NCI-H510A treated with DMSO at 0.1 percent for 48 hours (cell line): ENCODE measurements at regions not wholly inside any gene's neighbourhood (a gene's known extent, or its start where the extent isn't known, plus 50 kb on each side); places are given as distances from the start of the nearest gene placed in this dataset.

Experiments
- DNase-seq: peaks from one replicate; lab custom pipeline; 2025; lab: John Stamatoyannopoulos, UW

DNA sequence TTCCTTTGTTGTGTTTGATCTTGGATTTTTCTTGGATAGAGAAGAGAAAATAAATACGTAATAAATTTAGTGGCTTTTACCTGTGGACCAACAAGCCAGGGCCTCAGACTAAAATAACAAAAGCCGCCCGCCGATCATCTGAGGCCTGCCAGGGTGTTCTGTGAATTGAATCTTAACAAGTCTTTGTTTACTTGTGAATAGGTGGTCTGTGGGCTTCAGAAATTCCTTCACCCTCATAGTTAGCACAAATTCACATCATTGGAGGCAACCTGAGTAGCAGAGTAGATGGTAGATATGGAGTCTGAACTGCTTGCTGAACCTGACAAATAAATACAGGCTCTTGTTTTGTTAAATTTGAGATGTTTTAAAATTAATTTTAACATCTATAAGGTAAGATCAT is 176.3 kb upstream of the MTNR1B start:
- no peak for DNase-seq

DNA sequence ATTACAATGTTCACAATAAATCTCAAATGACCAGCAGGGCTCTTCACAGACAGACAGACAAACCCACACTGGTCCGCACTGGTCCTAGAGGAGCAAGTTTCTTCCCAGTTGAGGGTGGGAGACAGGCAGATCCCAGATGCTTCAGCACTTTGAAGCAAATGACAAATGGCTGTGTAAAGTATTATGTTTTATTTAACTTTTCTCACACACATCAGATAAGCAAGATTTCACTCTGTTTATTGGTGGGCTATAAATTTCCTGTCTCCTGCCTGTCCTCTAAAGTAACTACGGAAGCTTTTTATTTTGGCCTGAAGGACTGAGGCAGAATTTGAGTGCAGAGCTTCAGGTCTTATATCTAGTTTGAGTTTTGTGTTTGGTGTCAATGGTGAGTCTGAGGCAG is 174.7 kb upstream of the MTNR1B start:
- no peak for DNase-seq

DNA sequence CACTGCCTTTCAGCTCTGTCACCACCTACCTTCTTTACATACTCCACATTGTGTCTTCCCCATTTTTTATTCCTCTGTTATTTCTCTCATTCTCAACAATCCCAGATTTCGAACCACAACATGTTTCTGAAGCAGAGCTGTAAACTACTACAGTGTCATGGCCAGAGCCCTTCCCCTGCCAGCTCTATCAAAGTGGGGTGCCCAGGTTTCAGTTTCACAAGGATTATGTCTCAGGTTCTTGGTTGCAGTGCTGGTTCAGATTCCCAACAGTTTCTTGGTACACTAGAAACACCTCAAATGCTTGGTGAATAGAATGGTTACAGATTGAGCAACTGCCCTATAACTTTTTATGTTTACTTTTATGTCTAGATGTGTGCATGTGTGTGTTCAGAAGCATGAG is 172.7 kb upstream of the MTNR1B start:
- no peak for DNase-seq

DNA sequence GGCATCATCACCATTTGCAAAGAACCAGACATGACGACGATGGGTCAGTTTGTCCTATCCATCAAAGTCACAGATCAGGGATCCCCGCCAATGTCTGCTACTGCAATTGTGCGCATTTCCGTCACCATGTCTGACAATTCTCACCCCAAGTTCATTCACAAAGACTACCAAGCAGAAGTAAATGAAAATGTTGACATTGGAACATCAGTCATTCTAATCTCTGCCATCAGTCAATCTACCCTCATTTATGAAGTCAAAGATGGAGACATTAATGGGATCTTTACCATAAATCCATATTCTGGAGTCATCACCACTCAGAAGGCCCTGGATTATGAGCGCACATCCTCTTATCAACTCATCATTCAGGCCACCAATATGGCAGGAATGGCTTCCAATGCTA is 171.6 kb upstream of the MTNR1B start:
- DNase-seq: no peak

DNA sequence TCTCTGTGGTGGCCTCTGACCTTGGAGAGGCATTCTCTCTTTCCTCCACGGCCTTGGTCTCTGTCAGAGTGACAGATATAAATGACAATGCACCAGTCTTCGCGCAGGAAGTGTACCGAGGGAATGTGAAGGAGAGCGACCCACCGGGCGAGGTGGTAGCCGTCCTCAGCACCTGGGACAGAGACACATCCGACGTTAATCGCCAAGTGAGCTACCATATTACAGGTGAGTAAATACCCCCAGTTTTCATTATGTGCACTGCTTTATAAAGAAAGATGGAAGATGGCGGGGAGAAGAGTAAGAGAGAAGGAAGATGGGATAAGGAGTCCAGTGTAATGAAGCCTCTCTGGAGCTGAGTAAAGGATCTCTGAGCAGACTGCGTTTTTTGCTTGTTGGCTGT is 167.8 kb upstream of the MTNR1B start:
- no peak for DNase-seq

DNA sequence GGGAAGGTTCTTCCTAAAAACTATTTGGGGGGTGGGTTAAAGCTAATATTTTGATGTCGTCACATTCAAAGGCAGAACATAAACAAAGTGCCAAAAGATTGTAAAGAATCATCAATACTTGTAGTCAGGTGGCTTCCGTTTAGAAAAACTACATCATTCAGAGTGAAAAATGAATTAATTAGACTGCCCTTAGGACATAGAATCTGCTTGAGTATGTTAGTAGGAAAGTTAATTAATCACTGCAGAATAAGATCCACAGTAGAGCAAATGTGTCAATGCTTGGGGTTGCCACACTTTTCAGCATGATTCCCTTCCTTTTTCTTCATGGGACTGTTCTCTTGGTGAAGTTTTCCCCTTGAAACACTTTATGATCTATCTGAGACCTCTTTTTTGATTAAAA is 166.8 kb upstream of the MTNR1B start:
- DNase-seq: no peak

DNA sequence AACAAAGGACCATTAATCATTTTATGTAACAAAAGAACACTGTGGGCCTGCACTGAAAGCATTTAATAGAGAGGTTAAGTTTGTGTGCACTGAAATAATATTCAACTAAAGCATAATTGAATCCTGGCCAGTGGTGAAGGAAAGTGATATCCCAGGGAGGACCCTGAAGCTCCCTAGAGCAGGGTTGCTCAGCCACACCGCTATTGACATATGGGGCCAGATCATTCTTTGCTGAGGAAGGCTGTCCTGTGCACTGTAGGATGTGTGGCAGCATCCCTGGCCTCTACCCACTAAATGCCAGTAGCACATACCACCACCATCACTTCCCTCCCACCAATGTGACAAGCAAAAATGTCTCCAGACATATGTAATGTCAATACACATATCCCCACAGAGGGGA is 166.1 kb upstream of the MTNR1B start:
- no peak for DNase-seq

DNA sequence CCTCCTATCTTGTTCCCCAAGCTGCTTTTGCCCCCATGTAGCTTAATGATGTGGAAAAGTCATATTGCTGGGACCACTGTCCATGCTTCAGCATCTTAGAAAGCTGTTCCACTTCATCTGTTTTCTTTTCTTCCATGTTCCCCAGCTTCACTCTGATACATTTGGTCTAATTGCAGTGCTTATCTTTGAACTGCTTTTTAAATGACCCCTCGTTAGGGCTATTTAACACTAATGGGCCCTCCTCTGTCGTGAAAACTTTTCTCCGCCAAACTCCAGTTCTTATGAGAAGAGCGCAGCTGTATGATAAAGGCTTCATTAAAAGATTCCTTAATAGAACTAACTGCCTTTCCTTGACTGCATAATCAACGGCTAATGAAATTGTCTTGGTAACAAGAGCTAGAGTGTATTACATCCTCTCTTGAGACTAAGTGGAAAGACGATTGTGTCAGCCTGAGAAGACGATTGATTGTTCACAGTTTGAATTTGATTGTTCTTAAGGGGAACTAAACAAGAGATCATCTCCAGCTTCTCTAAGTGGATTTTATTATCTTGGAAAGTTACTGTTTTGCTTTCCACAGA is 165.0 kb upstream of the MTNR1B start:
- no peak for DNase-seq

DNA sequence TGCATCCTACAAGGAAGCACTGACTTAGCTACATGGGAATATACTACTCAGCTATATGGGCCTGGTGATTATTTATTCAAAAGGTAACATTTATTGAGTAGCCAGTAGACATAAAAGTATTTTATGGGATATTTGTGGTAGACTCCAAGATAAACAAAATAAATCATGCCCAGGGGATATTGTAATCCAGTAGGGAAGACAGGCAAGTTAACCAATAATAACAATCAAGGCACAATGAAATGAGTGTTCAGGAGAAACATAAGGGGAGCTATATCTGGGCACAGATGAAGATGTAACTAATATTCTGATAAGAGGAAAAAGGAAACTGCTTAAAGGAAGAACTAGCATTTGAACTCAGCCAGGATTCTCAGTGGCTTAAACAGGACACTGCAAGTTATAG is 161.4 kb upstream of the MTNR1B start:
- DNase-seq: no peak

DNA sequence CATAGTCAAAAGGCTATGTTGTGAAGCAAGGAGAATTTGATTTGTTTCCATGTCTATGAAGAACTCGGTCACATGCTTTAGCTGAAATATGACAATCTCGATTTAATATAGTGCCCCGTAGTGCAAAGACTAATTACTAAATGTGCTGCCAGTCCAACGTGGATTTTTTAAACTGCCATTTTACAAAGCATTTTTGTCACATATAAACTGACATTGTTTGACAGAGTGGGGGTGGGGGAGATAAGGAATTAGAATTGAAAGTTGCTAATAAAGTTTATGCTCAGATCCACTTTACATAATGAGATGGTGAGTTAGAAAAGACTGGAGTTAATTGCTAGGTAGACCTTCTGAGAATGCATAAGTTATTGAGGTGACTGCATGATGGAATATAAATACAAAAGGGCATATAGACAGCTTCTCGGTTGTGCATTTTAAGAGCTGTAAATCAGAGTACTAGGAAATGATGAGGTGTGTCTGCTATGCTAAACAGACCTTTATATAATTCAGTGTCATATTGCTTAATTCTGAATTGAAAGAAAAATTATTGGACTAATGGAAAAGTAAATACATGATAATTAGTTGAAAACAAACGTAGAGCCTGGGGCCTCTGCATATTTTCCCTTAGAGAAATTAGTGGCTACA is 158.9 kb upstream of the MTNR1B start:
- no peak for DNase-seq

DNA sequence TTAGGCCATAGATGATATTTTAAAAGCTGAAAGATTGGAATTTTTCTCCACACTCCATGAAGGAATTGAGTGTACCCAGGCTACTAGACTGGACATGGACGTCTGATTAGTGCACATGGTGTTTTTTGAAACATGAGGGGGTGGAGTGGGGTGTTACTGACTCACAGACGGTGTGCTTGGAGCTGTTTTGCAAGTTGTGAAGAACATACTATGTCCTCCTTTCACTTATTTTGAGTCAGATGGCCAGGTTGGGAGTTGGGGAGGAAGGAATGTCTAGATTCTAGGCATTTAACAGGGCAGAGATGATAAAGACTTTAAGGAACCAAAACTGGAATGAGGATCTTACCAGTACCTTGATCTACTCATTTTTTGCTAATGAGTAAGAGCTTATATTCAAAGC is 158.1 kb upstream of the MTNR1B start:
- DNase-seq: no peak

DNA sequence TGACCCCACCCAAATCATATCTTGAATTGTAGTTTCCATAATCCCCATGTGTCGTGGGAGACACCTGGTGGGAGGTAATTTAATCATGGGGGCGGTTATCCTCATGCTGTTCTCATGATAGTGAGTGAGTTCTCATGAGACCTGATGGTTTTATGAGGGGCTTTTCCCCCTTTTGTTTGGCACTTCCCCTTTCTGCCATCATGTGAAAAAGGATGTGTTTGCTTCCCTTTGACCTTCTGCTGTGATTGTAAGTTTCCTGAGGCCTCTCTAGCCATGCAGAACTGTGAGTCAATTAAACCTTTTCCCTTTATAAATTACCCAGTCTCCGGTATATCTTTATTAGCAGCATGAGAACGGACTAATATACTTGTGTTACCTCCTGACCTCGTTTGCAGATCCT is 156.6 kb upstream of the MTNR1B start:
- DNase-seq: no peak

DNA sequence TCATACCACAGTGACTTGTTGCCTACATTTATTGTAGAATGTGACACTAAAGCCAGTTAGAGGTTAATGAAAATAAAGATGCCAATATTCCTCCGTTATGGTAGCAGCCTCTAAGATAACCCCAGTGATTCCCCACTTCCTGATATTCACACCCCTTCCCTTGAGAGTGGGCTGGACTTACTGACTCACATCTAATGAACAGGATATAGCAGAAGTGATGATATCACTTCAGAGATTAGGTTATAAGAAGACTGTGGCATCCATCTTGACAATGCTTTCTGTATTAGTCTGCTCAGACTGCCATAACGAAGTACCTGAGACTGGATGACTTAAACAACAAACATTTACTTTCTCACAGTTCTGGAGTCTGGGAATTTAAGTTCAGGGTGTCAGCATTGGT is 149.6 kb upstream of the MTNR1B start:
- DNase-seq: no peak

DNA sequence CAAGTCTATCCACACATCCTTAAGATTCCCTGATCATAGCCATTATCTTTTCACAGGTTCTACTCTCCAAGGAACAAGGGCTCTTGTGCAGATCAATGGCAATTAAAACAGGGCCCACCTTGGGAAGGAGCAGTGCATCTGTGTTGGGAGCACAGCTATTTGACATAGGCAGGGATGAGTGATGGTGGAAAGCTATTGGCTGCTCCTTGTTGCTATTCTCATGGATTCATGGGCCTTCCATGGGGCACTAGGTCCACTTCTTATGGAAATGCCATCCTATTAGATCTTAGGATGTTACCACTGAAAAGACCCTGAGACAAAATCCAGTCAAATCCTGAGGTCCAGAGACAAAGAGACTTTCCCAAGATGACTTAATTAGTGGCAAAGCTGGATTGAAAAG is 148.6 kb upstream of the MTNR1B start:
- no peak for DNase-seq

DNA sequence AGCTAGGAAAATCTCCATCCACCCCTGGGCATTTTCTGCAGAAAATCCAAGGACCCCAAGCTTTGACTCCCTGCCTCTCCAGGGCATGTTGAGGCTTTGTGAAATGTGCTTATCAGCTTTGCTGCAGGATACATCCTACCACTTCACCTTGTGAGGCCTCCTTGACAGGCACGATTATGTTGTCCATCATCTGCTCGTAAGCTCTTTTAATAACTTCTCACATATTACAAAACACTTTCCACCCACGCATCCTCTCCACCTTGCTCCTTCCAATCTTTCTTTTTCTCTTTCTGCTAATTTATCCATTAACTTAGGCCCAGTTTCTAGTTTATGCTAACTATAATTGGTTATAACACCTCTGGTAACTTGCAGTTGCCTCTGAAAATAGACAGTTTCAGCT is 147.0 kb upstream of the MTNR1B start:
- DNase-seq: no peak

DNA sequence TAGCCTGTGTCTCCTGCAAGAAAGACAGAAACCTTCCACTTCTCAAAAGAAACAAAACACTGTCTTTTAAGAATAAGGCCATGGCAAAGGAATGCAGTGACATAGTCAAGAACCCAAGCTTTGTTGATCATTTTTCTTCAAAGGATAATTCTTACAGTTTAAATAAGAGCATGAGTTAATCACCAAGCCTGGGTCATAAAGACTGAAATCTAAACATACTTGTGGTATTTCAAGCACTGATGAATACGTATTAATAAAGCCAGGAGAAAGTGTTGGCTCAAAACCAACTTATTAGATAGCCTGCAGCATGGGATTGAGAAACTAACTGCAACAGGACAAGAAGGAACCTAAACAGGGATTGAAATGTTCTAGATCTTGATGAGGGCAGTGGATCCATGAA is 143.3 kb upstream of the MTNR1B start:
- DNase-seq: no peak

DNA sequence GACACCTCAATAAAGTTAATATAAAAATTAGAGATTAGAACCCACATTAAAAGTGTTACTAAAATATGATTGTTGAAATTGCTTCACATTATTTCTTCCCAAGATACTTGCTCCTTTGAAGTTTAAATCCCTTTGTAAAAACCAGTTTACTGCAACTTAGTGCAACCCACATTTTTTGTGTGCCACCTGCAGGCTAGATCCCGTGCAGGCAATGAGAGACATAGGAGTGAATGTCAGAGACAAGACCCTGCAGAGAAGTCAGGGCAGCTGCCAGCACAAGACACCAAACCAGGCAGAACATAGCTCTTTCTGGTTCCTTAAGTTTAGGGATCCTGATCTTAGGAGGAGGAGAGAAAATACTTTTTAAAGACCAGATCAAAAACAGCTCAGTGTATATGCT is 142.8 kb upstream of the MTNR1B start:
- DNase-seq: no peak

DNA sequence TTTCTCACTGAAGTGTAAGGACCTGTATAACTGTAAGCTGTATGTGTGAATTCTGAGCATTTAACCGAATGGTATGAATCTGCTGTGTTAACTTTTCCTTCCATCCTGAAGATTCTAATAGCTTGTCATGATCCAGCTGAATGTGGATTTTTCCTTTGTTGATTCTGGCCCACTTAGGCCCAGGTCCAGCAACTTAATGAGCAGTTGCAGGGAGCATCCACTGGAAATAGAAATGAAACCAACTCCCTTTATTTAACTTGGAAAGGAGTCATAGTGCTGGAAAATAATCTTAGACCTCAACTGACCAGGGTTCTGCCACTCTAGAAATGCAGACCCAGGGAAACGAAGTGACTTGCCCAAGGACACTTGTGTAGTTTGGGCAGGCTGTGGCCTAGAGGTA is 142.3 kb upstream of the MTNR1B start:
- DNase-seq: no peak

DNA sequence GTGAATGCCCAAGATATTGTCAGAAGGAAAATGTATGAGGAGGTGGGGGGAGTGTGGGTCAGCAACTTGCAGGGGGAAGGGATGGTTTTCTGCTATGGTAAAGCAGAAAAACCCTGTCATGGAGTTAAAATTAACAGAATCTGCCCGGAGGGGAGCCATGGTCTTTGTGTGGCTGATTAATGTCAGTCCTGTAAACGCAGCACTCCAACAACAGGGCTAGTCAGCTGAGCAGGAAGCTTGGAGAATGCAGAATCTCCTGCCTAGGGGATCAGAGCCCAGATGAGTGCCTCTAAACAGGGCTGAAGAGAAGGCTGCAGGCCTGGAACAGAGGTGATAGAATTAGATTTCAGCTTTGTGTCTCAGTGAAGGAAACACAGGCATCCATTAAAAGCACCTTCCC is 140.9 kb upstream of the MTNR1B start:
- no peak for DNase-seq

DNA sequence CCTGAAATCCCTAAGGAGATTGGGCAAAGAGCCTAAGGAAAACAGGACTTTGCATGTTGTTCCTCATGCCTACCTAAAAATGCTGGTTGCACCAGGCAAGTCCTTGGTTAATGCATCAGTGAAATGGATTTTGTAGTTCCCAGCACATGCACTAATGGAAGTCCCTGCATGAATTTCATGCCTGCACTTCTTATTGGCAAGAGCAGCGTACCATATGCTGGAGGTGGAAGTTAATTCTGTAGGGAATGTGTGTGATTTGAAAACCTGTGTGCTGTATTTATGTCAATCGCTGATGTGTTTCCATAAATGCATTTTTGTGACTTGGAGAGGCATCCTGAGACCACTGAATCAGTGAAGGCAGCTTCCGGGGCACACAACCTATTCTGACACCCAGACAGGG is 140.3 kb upstream of the MTNR1B start:
- no peak for DNase-seq

DNA sequence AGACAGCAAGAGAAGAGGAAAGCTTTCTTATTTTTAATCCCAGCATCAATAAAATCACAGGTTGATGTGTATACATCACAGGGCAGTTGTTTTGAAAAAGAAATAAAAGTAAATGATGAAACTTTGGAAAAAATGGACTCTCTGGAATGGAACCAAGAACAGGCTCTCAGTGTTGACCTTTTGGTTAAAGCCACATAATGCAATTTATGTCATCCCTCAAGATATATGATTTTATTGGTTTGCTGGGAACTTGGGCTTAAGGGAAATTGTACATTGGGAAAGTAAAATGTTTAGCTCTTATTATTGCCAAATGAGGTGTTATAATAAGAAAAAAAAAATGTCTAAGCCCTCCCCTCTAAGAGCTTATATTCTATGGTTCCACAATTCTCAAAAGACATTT is 139.8 kb upstream of the MTNR1B start:
- no peak for DNase-seq

DNA sequence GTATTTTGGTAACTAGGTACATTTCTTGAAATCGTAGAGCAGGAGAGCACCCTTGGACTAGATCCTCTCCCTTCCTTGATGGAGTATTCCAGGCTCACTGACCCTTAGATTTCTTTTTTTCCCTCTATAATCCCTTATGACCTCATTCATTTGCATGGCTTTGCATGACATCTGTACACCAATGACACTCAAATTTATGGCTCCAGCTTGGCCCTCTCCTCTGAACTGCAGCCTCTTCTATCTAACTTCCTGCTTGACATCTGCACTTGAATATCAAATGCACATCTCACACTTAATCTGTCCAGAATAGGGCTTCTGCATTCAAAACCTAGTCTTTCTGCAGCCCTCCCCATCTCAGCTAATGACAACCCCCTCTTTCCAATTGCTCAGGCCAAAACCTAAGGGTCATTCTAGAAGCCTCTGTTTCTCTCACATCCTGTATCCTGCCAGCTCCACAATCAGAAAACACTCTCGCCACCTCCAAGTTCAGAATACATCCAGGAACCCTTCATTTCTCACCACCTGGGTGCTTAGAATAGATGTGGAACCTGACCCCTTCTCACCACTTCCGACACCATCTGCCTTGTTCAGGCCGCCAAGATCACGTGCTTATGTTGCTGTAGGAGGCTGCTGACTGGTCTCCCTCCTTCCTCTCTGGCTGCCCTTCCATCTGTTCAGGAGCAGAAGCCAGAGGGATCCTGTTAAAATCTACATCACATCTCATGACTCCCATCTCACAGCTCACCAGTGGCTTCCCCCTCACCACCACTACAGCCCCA is 138.9 kb upstream of the MTNR1B start:
- DNase-seq: peak; percentile 95

DNA sequence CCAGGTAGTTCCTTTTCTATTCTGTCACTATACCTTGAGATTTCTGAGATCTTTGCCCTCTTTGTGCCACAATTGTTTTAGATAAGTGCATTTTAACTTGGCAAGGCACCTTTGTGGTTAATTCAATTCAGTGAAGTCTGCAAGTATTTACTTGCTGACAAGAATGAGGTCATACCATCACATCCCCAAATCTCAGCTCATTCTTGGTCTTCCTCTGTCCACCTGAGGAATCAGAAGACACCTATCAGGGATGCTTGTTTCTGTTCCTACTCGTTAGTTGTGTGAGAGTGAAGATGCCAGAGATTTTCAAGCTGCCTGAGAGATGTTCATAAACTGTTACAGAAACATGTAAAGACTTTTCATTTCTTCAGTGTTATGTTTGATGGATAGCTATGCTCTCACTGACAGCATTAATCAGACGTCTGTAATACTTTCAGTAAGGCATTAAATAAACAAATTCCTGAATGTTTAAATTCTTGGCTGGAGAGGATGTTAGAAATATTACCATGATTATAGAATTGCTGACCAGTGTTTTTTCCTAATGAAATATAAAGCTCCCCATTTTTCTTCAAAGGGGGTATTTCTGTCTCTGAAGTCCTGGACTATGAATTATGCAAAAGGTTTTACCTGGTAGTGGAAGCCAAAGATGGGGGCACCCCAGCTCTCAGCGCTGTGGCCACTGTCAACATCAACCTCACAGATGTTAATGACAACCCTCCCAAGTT is 135.0 kb upstream of the MTNR1B start:
- no peak for DNase-seq
